Right lobe of liver (tissue), 6 donors: ENCODE measurements at regions not wholly inside any gene's neighbourhood (a gene's known extent, or its start where the extent isn't known, plus 50 kb on each side); places are given as distances from the start of the nearest gene placed in this dataset.
A peak's percentile ranks its signal among the peaks of the same experiment; 100 is the strongest.

ENCODE experiments used
- ATAC-seq, 4 donors: fragments of 200-7000 bp; cut with Tn5 transposase; one replicate each; pipeline ENCODE4 v1.9.1; 2020; ENCODE audit warnings: mild to moderate bottlenecking in 4 of 4, moderate library complexity in 4 of 4
- DNase-seq, 3 donors: peaks; one replicate each; pipeline ENCODE4 v3.0.0-alpha.2; 2020
- H3K27ac ChIP-seq, 3 donors: fragments of 200-600 bp; one replicate each; pipeline ENCODE4 v1.8.0; 2022
- H3K27me3 ChIP-seq, 2 donors: fragments of 200-600 bp; one replicate each; pipeline ENCODE4 v1.8.0; 2022
- H3K36me3 ChIP-seq, 4 donors: fragments of 200-600 bp; sonication (generic) in 1 of 4; one replicate each; pipeline versions ENCODE4 v1.5.1 to v1.8.0; 2017 to 2022; ENCODE audit warnings: control low read depth in 1 of 4
- H3K4me1 ChIP-seq, 4 donors: fragments of 200-600 bp; sonication (generic) in 1 of 4; one replicate each; pipeline versions ENCODE4 v1.5.1 to v1.8.0; 2017 to 2022; ENCODE audit warnings: control low read depth in 1 of 4
- H3K4me3 ChIP-seq, 3 donors: fragments of 200-600 bp; one replicate each; pipeline ENCODE4 v1.8.0; 2022
- H3K9me3 ChIP-seq, 4 donors: fragments of 200-600 bp; sonication (generic) in 1 of 4; one replicate each; pipeline versions ENCODE4 v1.5.1 to v1.8.0; 2017 to 2022; ENCODE audit warnings: control low read depth in 1 of 4
- POLR2A ChIP-seq: fragments of 450-650 bp; IDR thresholded peaks from one replicate; pipeline ENCODE4 v1.6.1; 2017; ENCODE audit warnings: antibody characterized with exemption, mild to moderate bottlenecking
- WGBS: methylation state at CpG from one replicate; pipeline ENCODE4 v1.1.6; 2018; ENCODE audit warnings: low coverage, low lambda C conversion rate; ENCODE audit not compliant: insufficient coverage; ENCODE audit errors: missing lambda C conversion rate; 5-methylcytosine and 5-hydroxymethylcytosine counted together
- intact Hi-C, 2 donors: fragments of 100-400 bp; cut with DNase I; formaldehyde crosslinking; loops; one replicate each; pipeline versions ENCODE4 v1.11.2 to v1.14.1; 2022
- TF ChIP-seq, protein P1 (sequence below), 4 donors: fragments of 200-600 bp in 3 of 4; fragments of 450-650 bp in 1 of 4; IDR thresholded peaks; one replicate each; pipeline versions ENCODE4 v1.5.1 to v1.8.0; 2016 to 2022; ENCODE audit warnings: antibody characterized with exemption in 4 of 4, mild to moderate bottlenecking in 2 of 4
- donor health status: DM: no; HTN: yes; CAD: no.
- donor health status: DM: no; HTN: no; CAD: no.
- donor health status: DM: no; HTN: no; CAD: no.
- donor health status: DM: no; HTN: yes; CAD: no.
- donor health status: DM: no; HTN: yes; CAD: no.

DNA sequence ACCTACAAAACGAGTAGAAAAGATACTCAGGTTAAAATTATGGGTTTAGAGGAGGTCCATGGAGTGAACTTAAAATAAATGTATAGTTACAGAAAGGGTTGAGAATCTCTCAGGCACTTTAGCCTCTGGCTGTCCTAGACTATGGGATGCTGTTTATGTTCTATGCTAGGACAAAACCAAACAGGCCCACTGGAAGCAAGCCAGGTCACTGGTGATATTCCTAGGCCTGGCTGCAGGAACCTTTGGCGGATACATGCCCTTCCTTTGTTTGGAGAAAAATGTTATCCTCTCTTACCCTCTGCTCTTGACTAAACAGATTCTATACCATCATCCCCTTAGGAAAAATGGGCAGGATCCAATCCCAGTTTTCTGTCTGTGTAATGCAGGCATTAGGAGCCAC is 90.7 kb upstream of the DUSP10 start:
- DNase-seq (peak; percentile 48 to 63 (median 50)), ATAC-seq (peak; percentile 34 to 72 (median 48))
- WGBS = 57% methylated on average over 2 of the region's 2 CpGs
- no peaks in the 10 kb centered on the region for H3K36me3 ChIP-seq
- TF ChIP-seq POLR2A = no peak
- TF ChIP-seq, protein P1, sequence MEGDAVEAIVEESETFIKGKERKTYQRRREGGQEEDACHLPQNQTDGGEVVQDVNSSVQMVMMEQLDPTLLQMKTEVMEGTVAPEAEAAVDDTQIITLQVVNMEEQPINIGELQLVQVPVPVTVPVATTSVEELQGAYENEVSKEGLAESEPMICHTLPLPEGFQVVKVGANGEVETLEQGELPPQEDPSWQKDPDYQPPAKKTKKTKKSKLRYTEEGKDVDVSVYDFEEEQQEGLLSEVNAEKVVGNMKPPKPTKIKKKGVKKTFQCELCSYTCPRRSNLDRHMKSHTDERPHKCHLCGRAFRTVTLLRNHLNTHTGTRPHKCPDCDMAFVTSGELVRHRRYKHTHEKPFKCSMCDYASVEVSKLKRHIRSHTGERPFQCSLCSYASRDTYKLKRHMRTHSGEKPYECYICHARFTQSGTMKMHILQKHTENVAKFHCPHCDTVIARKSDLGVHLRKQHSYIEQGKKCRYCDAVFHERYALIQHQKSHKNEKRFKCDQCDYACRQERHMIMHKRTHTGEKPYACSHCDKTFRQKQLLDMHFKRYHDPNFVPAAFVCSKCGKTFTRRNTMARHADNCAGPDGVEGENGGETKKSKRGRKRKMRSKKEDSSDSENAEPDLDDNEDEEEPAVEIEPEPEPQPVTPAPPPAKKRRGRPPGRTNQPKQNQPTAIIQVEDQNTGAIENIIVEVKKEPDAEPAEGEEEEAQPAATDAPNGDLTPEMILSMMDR (IDR thresholded peaks at IDR 0.05) = no peak
- no peak overlapping the region for H3K27ac ChIP-seq
- H3K27me3 ChIP-seq = no peaks in the 10 kb centered on the region
- H3K9me3 ChIP-seq = no peaks in the 10 kb centered on the region
- intact Hi-C loops = no loop called here
- peaks cover 0 to 27% (median 7%) of the 10 kb centered on the region in 4 donors for H3K4me1 ChIP-seq
- no peak overlapping the region for H3K4me3 ChIP-seq

DNA sequence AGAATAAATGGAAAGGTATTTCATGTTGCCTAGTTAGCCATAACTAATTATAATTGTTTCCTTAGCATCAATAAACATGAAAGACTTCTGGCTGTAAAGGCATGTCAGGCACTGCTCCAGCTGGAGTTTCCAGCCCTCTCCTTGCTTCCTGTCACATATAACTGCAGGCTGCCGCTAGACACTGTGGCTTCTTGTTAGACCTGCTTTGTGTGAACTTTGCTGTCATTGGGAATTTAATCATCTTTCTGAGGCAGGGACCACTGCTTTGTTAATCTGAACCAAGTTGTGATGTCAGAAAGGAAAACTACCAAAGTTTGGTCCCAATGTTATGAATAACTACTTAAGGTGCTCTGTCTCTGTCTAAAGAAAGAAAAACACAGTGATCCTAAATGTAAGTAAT is 90.3 kb upstream of the DUSP10 start:
- peaks cover 0 to 27% (median 7%) of the 10 kb centered on the region in 4 donors for H3K4me1 ChIP-seq
- 88% methylated on average over 1 of the region's 1 CpG for WGBS
- no peaks in the 10 kb centered on the region for H3K27me3 ChIP-seq
- H3K36me3 ChIP-seq = no peaks in the 10 kb centered on the region
- ATAC-seq = no peak
- DNase-seq = no peak
- intact Hi-C loops = no loop called here
- H3K27ac ChIP-seq = no peak overlapping the region
- TF ChIP-seq POLR2A = no peak
- TF ChIP-seq, protein P1 (IDR thresholded peaks at IDR 0.05) = no peak
- H3K4me3 ChIP-seq = no peak overlapping the region
- no peaks in the 10 kb centered on the region for H3K9me3 ChIP-seq

DNA sequence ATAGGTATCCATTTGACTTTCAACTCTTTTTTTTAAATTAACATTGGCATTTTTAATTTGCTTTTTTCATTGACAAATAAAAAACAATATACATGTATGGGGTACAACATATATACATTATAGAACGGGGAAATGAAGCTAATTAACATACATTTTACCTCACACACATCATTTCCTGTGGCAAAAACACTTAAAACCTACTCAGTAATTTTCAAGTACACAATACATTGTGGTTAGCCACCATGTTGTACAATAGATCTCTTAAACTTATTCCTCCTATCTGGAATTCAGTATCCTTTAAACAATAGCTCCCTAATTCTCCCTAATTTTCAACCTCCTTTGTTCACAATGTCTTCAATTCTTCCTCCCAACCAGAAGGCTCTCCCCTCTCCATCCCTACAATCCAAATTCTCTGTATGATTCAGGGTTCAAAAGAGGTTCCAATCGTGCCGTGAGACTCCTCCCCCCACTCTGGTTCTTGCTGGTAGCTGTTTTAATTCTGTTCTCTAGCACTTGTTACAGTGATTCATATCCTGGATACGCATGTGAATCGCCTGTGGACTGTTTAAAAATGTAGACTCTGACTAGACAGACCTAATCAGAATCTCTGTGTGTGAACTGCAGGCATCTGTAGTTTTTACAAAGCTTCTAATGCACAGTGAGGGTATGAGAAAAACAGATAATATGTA is 87.6 kb upstream of the DUSP10 start:
- peak in 3 of 4 donors; percentile 16 to 57 (median 43) for ATAC-seq
- no peak for TF ChIP-seq POLR2A
- TF ChIP-seq, protein P1 (IDR thresholded peaks at IDR 0.05) = no peak
- intact Hi-C loops = no loop called here

DNA sequence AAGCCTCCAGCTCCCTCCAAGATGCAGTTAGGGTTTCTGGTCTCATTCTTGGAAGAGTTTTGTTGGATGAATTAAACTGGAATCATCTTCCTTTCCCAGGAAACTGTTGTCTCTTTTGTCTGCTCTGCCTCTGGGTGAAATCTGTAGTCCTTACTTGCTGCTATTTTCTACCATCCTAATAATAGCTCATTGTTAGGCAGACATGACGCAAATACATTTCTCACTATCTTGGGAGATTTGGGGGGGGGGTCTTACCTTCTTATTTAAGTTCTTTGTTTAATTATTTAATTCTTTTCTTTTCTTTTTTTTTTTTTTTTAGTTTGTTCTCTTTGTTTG is 85.4 kb upstream of the DUSP10 start:
- TF ChIP-seq POLR2A = no peak
- TF ChIP-seq, protein P1 (IDR thresholded peaks at IDR 0.05) = no peak
- Histone ChIP-seq H3K4me1 (no peaks in the 10 kb centered on the region), H3K27ac (no peak overlapping the region), H3K9me3 (no peaks in the 10 kb centered on the region), H3K36me3 (no peaks in the 10 kb centered on the region), H3K4me3 (no peak overlapping the region), H3K27me3 (no peaks in the 10 kb centered on the region)
- no peak for DNase-seq
- intact Hi-C loops = no loop called here
- 75% methylated on average over 1 of the region's 1 CpG for WGBS
- no peak for ATAC-seq

More for the DNA sequence above, 87.6 kb upstream of the DUSP10 start:
- Histone ChIP-seq H3K36me3 (no peaks in the 10 kb centered on the region), H3K4me1 (peaks cover 0 to 10% (median 0%) of the 10 kb centered on the region in 4 donors), H3K27ac (no peak overlapping the region), H3K4me3 (no peak overlapping the region), H3K27me3 (no peaks in the 10 kb centered on the region), H3K9me3 (no peaks in the 10 kb centered on the region)
- 49% methylated on average over 5 of the region's 5 CpGs for WGBS
- DNase-seq = no peak

DNA sequence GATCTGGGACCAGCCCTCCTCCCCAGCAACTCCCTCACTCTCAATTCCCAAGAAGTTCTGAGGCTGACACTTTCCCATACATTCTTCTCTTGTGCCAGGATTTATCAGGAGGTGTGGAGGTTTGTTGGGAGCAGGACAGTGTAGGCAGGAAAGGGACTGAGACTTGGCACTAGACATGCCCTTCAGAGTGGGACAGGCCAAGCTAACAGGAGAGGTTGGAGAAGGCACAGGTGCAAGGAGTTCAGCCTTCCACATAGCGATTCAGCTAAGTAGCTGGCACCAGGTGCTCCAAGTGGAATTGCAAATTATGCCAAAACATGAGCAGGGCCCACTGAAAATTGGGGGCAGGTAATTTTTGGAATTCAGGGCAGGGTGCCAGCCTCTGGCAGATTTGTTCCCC is 83.0 kb upstream of the DUSP10 start:
- 100% methylated on average over 1 of the region's 1 CpG for WGBS

More for the DNA sequence above, 83.0 kb upstream of the DUSP10 start:
- H3K4me3 ChIP-seq = no peak overlapping the region
- TF ChIP-seq, protein P1 (IDR thresholded peaks at IDR 0.05) = no peak
- no peak for TF ChIP-seq POLR2A
- H3K27ac ChIP-seq = no peak overlapping the region
- H3K27me3 ChIP-seq = no peaks in the 10 kb centered on the region
- no peaks in the 10 kb centered on the region for H3K36me3 ChIP-seq
- ATAC-seq (no peak), DNase-seq (no peak)
- intact Hi-C loops = no loop called here
- H3K4me1 ChIP-seq = no peaks in the 10 kb centered on the region
- H3K9me3 ChIP-seq = no peaks in the 10 kb centered on the region
